Chondrocyte (in vitro differentiated cells): ENCODE measurements at regions not wholly inside any gene's neighbourhood (a gene's known extent, or its start where the extent isn't known, plus 50 kb on each side); places are given as distances from the start of the nearest gene placed in this dataset.

ENCODE experiments used
- DNase-seq: peaks from one replicate; pipeline ENCODE4 v3.0.0; 2021; ENCODE audit warnings: mixed read lengths, low spot score
- H3K27ac Mint-ChIP-seq: one replicate; pipeline ENCODE4 v1.8.0; 2021; ENCODE audit warnings: mild to moderate bottlenecking, moderate library complexity, mixed read lengths; ENCODE audit not compliant: unreplicated experiment
- H3K27me3 Mint-ChIP-seq: 2 replicates; pipeline ENCODE4 v1.8.0; 2021; ENCODE audit warnings: low read depth, mixed read lengths
- H3K36me3 Mint-ChIP-seq: 2 replicates; pipeline ENCODE4 v1.8.0; 2021; ENCODE audit warnings: low read depth, mixed read lengths
- H3K4me1 Mint-ChIP-seq: 2 replicates; pipeline ENCODE4 v1.8.0; 2021; ENCODE audit warnings: low read depth, mild to moderate bottlenecking, mixed read lengths
- H3K4me3 Mint-ChIP-seq: one replicate; pipeline ENCODE4 v1.8.0; 2021; ENCODE audit warnings: mild to moderate bottlenecking, moderate library complexity, mixed read lengths; ENCODE audit not compliant: unreplicated experiment
- H3K9me3 Mint-ChIP-seq: 2 replicates; pipeline ENCODE4 v1.8.0; 2021; ENCODE audit warnings: low read depth, mixed read lengths
- TF ChIP-seq, protein P1 (sequence below): fragments of 200-600 bp; sonication (generic); IDR thresholded peaks from 2 replicates; pipeline ENCODE4 v1.5.0; 2021; ENCODE audit warnings: antibody characterized with exemption, mild to moderate bottlenecking, moderate library complexity

DNA sequence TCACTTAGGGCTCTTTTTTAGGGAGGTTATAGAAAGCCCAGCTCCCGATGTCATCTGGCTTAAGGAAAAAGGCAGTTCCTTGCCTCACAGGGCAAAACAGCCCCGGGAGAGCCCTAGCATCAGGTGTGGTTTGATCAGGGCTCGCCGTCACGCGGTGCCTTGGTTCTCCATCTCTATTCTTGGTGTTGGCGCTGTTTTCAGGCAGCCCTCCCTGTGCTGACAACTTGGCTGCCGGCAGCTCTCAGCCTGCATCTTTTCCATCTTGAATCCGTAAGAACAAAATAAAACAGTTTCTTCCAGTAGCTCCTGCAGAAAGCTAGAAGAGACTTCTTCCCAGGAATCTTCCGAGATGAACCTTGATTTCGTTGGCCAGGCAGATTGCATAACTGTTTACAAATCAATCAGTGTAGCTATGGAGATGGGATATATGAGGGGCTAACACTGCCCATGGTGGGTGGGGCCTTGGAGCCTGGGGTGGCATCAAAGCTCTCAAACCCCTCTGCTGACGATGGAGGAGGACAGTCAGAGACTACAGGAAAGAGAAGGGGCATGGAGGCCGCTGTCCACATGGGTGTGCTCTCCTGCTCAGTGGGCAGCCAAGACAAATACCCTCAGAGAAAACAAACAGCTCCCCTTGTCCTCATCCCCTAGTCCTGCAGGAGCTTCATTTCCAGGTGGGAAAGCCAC is 370.7 kb upstream of the C1orf174 start:
- H3K36me3 Mint-ChIP-seq, result no peaks in the 10 kb centered on the region
- no peak for DNase-seq
- H3K9me3 Mint-ChIP-seq, result peaks cover 16% of the 10 kb centered on the region
- H3K4me3 Mint-ChIP-seq, result no peak overlapping the region
- H3K4me1 Mint-ChIP-seq, result no peaks in the 10 kb centered on the region
- TF ChIP-seq, protein P1, sequence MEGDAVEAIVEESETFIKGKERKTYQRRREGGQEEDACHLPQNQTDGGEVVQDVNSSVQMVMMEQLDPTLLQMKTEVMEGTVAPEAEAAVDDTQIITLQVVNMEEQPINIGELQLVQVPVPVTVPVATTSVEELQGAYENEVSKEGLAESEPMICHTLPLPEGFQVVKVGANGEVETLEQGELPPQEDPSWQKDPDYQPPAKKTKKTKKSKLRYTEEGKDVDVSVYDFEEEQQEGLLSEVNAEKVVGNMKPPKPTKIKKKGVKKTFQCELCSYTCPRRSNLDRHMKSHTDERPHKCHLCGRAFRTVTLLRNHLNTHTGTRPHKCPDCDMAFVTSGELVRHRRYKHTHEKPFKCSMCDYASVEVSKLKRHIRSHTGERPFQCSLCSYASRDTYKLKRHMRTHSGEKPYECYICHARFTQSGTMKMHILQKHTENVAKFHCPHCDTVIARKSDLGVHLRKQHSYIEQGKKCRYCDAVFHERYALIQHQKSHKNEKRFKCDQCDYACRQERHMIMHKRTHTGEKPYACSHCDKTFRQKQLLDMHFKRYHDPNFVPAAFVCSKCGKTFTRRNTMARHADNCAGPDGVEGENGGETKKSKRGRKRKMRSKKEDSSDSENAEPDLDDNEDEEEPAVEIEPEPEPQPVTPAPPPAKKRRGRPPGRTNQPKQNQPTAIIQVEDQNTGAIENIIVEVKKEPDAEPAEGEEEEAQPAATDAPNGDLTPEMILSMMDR, result no peak
- H3K27ac Mint-ChIP-seq, result no peak overlapping the region
- no peaks in the 10 kb centered on the region for H3K27me3 Mint-ChIP-seq

DNA sequence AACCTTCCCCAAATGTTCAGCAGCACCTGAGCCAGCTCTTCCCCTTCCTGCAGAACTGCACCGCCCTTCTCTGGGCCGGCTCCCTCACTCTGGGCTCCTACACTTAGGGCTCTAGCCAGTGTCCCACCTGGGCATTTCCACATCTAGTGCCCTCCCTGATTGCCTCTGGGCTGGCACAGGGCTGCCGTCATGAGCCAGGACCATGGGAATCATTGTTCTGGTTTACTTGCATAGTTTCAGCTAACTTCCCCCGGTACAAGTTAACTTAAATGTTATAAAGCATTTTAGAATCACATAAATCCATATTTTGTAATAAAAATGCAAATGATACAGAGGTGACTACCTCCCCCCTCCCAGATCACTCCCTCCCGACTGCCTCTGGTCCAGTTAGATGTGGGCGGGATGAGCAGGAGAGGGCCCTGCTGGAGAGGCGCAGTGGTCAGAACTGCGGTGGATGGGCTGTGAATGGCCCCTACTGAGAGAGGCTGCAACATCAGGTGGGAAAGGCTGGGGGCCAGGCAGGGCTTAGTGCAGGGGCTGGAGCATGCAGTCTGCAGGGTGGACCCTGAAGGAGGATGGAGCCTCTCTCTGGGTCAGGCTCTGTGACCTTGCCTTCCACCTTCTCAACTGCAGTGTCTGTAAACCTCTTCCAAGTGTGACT is 371.4 kb upstream of the C1orf174 start:
- H3K9me3 Mint-ChIP-seq, result peaks cover 13% of the 10 kb centered on the region
- TF ChIP-seq, protein P1, result no peak
- H3K4me3 Mint-ChIP-seq, result no peak overlapping the region
- H3K4me1 Mint-ChIP-seq, result no peaks in the 10 kb centered on the region
- DNase-seq, result no peak
- H3K27ac Mint-ChIP-seq, result no peak overlapping the region
- H3K36me3 Mint-ChIP-seq, result no peaks in the 10 kb centered on the region
- H3K27me3 Mint-ChIP-seq, result no peaks in the 10 kb centered on the region

DNA sequence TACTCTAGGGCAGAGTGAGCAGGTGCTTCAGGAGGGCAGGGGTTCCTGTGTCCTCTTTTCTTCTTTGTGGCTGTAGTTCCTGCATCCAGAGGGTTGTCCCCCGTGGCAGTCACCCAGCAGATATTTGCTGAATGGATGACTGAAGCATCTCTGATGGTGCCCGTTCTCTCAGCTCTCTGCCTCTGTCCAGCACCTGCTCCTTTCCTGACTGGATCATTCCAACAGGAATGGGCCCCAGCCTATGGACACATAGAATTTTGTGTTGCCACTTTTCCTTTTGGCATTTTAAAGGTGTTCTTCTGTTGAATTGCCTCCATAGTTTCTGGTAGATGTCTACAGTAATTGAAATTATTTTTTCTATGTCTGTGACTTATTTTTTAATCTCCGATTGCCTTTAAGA is 372.5 kb upstream of the C1orf174 start:
- Mint-ChIP-seq H3K4me3 (no peak overlapping the region), H3K27me3 (no peaks in the 10 kb centered on the region), H3K36me3 (no peaks in the 10 kb centered on the region), H3K4me1 (no peaks in the 10 kb centered on the region), H3K27ac (no peak overlapping the region), H3K9me3 (peaks cover 23% of the 10 kb centered on the region)
- no peak for DNase-seq
- TF ChIP-seq, protein P1, result no peak

DNA sequence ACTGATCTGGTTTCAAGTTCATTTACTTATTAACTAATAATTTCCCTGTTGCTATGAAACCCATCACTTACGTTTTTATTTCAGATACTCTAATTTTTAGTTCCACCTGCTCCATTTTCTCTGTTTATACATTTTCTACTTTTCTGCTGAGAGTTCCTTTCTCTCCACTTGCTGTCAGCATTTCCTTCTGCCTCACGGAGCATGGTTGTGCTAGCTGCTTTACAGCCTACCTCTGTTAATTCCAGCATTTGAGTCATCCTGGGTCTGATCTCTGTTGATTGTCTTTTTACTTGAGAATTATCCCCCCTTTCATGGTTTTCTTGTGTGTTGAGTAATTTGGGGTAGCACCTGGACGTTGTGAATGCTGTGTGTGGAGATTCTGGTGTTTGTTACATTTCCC is 373.2 kb upstream of the C1orf174 start:
- Mint-ChIP-seq H3K9me3 (peaks cover 29% of the 10 kb centered on the region), H3K27me3 (no peaks in the 10 kb centered on the region), H3K36me3 (no peaks in the 10 kb centered on the region), H3K4me3 (no peak overlapping the region), H3K27ac (no peak overlapping the region), H3K4me1 (no peaks in the 10 kb centered on the region)
- TF ChIP-seq, protein P1, result no peak
- DNase-seq, result no peak

DNA sequence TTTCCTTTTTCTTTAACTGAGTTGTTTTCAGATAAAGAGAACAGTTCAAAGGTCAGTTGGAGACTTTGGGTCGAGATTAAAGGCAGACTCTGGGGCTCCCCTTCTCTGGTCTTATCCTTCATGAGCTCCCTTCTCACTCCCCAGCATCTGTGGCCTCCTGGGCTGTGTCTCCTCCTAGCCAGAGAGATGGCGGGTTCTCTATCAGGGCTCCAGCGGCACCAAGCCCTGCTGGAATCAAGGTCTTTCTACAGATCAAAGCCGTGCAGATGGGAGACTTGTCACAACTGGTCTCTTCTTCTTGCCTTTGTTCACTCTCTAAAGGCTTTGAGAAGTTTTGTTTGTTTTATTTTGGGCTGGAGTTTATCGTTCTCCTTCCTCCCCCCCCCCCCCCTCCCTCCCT is 373.7 kb upstream of the C1orf174 start:
- no peaks in the 10 kb centered on the region for H3K36me3 Mint-ChIP-seq
- peaks cover 34% of the 10 kb centered on the region for H3K9me3 Mint-ChIP-seq
- no peak for DNase-seq
- H3K27ac Mint-ChIP-seq, result no peak overlapping the region
- H3K4me1 Mint-ChIP-seq, result no peaks in the 10 kb centered on the region
- TF ChIP-seq, protein P1, result no peak
- H3K4me3 Mint-ChIP-seq, result no peak overlapping the region
- H3K27me3 Mint-ChIP-seq, result no peaks in the 10 kb centered on the region
